ENCODE measurements at regions not wholly inside any gene's neighbourhood (a gene's known extent, or its start where the extent isn't known, plus 50 kb on each side); places are given as distances from the start of the nearest gene placed in this dataset.

DNA sequence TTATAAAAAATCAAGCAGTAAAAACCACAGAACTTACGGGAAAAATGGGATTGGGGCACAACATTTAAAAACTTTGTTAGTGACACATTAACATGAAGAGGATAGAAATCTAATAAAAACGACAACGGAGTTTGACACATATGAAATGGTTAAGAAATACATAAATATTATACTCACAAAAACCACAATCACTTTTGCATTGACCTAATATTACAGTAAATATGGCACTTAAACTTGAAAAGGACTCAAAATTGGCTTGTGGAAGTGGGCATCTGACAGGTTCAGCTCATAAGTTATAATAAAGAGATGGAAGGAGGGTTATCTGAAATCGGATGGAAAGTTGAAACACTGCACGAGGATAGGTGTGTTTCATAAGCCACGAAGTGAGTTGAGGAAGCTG is 523.7 kb downstream of the TFAP2B start:
- H3K27ac ChIP-seq = no peak overlapping the region
- no peaks in the 10 kb centered on the region for H3K4me1 ChIP-seq (replicated peaks)
- H3K27me3 ChIP-seq (replicated peaks; ENCODE audit: insufficient read depth) = no peaks in the 10 kb centered on the region
- H3K4me3 ChIP-seq = no peak overlapping the region
- whole genome bisulfite sequencing = 70% methylated on average over 6 of the region's 6 CpGs
- TF ChIP-seq CTCF (IDR thresholded peaks at IDR 0.05) (no peak), POLR2AphosphoS5 (IDR thresholded peaks at IDR 0.05) (no peak), POLR2A (IDR thresholded peaks at IDR 0.05) (no peak)
- H3K36me3 ChIP-seq = no peaks in the 10 kb centered on the region
- H3K9me3 ChIP-seq = no peaks in the 10 kb centered on the region
- DNase-seq (ENCODE audit: low spot score) = no peak
- intact Hi-C loops (cut with DNase I) = no loop called here

DNA sequence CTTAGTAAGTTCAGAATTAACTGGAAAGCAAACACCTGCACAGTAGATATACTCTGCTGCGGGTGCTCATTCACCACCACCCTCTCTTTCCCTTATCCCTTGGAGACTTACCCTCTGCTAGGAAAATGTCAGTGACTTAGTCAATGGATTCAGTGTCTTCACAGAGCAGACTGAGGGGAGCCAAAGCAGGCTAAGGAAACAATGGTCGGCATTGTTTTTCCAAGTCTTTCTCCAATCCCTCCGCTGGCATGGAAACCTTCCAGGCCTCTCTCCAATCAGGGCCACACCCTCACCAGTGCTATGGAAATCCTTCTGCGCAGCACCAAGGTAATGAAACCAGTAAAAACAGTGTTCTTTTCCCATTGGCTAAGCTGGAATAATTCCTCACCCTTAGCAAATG is 531.2 kb downstream of the TFAP2B start:
- Histone ChIP-seq H3K4me3 (no peak overlapping the region), H3K9me3 (no peaks in the 10 kb centered on the region), H3K4me1 (replicated peaks) (no peaks in the 10 kb centered on the region), H3K36me3 (no peaks in the 10 kb centered on the region), H3K27ac (no peak overlapping the region), H3K27me3 (replicated peaks; ENCODE audit: insufficient read depth) (no peaks in the 10 kb centered on the region)
- intact Hi-C loops (cut with DNase I) = no loop called here
- WGBS = 75% methylated on average over 4 of the region's 4 CpGs
- no peak for DNase-seq (ENCODE audit: low spot score)
- TF ChIP-seq POLR2AphosphoS5 (IDR thresholded peaks at IDR 0.05) (no peak), POLR2A (IDR thresholded peaks at IDR 0.05) (no peak), CTCF (IDR thresholded peaks at IDR 0.05) (no peak)

DNA sequence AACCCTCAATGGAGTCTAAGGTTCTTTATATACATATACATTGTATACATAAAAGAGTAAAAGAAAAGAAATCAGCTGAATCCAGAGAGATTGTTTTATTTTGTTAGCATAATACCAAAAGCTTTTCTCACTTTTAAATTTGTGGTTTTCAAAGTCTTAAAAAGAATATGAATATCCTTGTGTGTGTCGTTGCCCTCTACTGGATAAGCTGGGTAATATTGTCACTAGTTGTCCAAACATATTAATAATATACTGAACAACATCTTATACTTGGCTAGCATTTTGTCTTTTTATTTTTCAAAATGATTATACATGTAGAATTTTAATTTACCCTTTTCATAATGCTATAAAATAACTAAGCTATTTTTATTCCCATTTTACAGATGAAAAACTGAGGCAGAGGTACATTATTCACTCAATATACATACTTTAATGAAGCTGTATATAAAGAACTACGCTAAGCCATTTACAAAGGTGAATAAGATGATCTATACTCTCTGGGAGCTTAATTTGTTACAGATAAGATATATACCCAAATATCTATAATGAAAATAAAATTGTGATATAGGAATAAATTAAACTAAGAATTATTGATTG is 531.7 kb downstream of the TFAP2B start:
- intact Hi-C loops (cut with DNase I) = no loop called here
- no peak for DNase-seq (ENCODE audit: low spot score)
- no peak overlapping the region for H3K4me3 ChIP-seq
- H3K27ac ChIP-seq = no peak overlapping the region
- H3K4me1 ChIP-seq (replicated peaks) = no peaks in the 10 kb centered on the region
- H3K27me3 ChIP-seq (replicated peaks; ENCODE audit: insufficient read depth) = no peaks in the 10 kb centered on the region
- H3K9me3 ChIP-seq = no peaks in the 10 kb centered on the region
- no peaks in the 10 kb centered on the region for H3K36me3 ChIP-seq
- WGBS = 91% methylated on average over 2 of the region's 2 CpGs
- TF ChIP-seq POLR2A (IDR thresholded peaks at IDR 0.05) = no peak
- TF ChIP-seq POLR2AphosphoS5 (IDR thresholded peaks at IDR 0.05) = no peak
- TF ChIP-seq CTCF (IDR thresholded peaks at IDR 0.05) = peak in 3 of 4 experiments; percentile 38 to 51 (median 49)

DNA sequence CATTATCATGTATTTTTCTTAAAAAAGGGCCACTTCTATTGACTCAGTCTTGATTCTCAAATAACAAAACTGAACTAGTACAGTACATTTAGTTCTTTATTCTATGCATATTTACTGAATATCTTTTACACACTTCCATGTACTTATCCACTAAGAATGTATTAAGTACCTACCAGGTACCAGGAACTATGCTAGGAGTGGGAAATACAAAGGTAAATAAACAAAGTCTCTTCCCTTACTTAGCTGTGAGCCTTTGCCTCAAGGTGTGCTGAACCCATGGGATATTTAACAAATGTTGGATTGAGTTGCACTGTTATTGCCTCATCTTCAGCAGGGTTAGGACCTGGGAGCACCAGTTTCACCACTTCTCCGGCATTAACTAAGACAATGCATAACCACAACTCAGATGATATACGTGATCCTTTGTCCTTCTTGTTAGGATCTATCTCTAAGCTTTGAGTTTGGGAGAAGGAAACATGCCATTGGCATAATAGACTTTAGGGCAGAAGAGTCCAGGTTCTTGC is 533.9 kb downstream of the TFAP2B start:
- H3K27ac ChIP-seq = no peak overlapping the region
- TF ChIP-seq CTCF (IDR thresholded peaks at IDR 0.05) = no peak
- no peak for TF ChIP-seq POLR2AphosphoS5 (IDR thresholded peaks at IDR 0.05)

GRCh38 chr6:51360287-51360686 is 541.6 kb downstream of the TFAP2B start:
- 18% methylated on average over 2 of the region's 2 CpGs for WGBS
- no peak for DNase-seq (ENCODE audit: low spot score)
- H3K4me3 ChIP-seq = no peak overlapping the region
- H3K36me3 ChIP-seq = no peaks in the 10 kb centered on the region
- no peak for TF ChIP-seq CTCF (IDR thresholded peaks at IDR 0.05)
- no peak for TF ChIP-seq POLR2A (IDR thresholded peaks at IDR 0.05)
- TF ChIP-seq POLR2AphosphoS5 (IDR thresholded peaks at IDR 0.05) = no peak
- intact Hi-C loops (cut with DNase I) = no loop called here
- H3K9me3 ChIP-seq = no peaks in the 10 kb centered on the region
- no peak overlapping the region for H3K27ac ChIP-seq
- no peaks in the 10 kb centered on the region for H3K4me1 ChIP-seq (replicated peaks)
- H3K27me3 ChIP-seq (replicated peaks; ENCODE audit: insufficient read depth) = no peaks in the 10 kb centered on the region

More for the DNA sequence above, 533.9 kb downstream of the TFAP2B start:
- WGBS = 59% methylated on average over 2 of the region's 2 CpGs
- intact Hi-C loops (cut with DNase I) = no loop called here
- Histone ChIP-seq H3K4me1 (replicated peaks) (no peaks in the 10 kb centered on the region), H3K9me3 (no peaks in the 10 kb centered on the region), H3K4me3 (no peak overlapping the region), H3K27me3 (replicated peaks; ENCODE audit: insufficient read depth) (no peaks in the 10 kb centered on the region), H3K36me3 (no peaks in the 10 kb centered on the region)
- no peak for DNase-seq (ENCODE audit: low spot score)

Measured in prostate gland (tissue), 2 donors.